ENCODE measurements at regions not wholly inside any gene's neighbourhood (a gene's known extent, or its start where the extent isn't known, plus 50 kb on each side); places are given as distances from the start of the nearest gene placed in this dataset.
A peak's percentile ranks its signal among the peaks of the same experiment; 100 is the strongest.

- no peak for DNase-seq (ENCODE audit: low read depth)
- TF ChIP-seq, protein P1, sequence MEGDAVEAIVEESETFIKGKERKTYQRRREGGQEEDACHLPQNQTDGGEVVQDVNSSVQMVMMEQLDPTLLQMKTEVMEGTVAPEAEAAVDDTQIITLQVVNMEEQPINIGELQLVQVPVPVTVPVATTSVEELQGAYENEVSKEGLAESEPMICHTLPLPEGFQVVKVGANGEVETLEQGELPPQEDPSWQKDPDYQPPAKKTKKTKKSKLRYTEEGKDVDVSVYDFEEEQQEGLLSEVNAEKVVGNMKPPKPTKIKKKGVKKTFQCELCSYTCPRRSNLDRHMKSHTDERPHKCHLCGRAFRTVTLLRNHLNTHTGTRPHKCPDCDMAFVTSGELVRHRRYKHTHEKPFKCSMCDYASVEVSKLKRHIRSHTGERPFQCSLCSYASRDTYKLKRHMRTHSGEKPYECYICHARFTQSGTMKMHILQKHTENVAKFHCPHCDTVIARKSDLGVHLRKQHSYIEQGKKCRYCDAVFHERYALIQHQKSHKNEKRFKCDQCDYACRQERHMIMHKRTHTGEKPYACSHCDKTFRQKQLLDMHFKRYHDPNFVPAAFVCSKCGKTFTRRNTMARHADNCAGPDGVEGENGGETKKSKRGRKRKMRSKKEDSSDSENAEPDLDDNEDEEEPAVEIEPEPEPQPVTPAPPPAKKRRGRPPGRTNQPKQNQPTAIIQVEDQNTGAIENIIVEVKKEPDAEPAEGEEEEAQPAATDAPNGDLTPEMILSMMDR (IDR thresholded peaks at IDR 0.05; ENCODE audit: insufficient read depth, low read length): no peak
- H3K4me3 ChIP-seq (ENCODE audit: low read depth, low read length): no peak overlapping the region
Measured at GRCh38 chr5:163281512-163281911, 155.9 kb upstream of the CCNG1 start.

DNA sequence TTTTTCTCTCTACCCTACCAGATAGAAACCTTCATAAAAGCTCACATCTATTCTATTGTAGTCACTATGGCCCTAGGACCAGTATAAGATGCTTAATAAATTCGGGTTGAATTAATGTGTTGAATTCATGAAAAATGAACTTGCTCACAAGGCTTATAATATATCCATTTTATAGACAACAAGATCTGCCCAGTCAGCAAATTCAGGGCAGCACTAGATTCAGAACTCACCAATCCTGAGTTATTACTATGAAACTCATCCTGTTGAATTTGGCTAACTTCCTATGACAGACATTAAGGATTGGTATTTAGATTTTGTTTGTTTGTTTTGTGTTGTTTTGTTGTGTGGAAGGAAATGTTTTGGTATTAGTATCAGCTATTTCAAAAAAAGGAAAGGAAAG is 143.6 kb upstream of the CCNG1 start:
- TF ChIP-seq, protein P1 (IDR thresholded peaks at IDR 0.05; ENCODE audit: insufficient read depth, low read length): no peak
- no peak overlapping the region for H3K4me3 ChIP-seq (ENCODE audit: low read depth, low read length)
- DNase-seq (ENCODE audit: low read depth): no peak

GRCh38 chr5:163303718-163304117 is 133.7 kb upstream of the CCNG1 start:
- DNase-seq (ENCODE audit: low read depth): no peak
- no peak overlapping the region for H3K4me3 ChIP-seq (ENCODE audit: low read depth, low read length)
- TF ChIP-seq, protein P1 (IDR thresholded peaks at IDR 0.05; ENCODE audit: insufficient read depth, low read length): no peak

GRCh38 chr5:163305655-163306054 is 131.7 kb upstream of the CCNG1 start:
- TF ChIP-seq, protein P1 (IDR thresholded peaks at IDR 0.05; ENCODE audit: insufficient read depth, low read length): no peak
- no peak for DNase-seq (ENCODE audit: low read depth)
- H3K4me3 ChIP-seq (ENCODE audit: low read depth, low read length): no peak overlapping the region

DNA sequence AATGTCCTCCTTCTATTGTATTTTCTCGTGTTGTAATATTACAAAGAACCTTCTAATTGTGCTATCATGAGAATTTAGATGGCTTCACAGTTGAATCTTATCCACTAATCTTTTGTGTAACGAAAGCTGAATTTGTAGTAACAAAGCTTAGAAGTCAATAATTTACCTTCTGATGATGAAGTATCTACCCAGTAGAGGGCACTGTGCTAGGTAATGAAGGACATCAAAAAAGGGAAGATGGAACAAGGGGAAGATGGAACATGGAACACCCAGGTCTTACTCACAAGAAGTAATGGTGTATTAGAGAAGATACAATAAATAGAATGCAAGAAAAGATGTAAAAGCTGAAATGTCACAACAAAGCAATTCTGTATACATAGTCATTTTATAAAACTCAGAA is 131.0 kb upstream of the CCNG1 start:
- peak; percentile 42 for DNase-seq (ENCODE audit: low read depth)
- TF ChIP-seq, protein P1 (IDR thresholded peaks at IDR 0.05; ENCODE audit: insufficient read depth, low read length): peak; percentile 39

GRCh38 chr5:163309914-163310313 is 127.5 kb upstream of the CCNG1 start:
- H3K4me3 ChIP-seq (ENCODE audit: low read depth, low read length): no peak overlapping the region
- no peak for DNase-seq (ENCODE audit: low read depth)
- TF ChIP-seq, protein P1 (IDR thresholded peaks at IDR 0.05; ENCODE audit: insufficient read depth, low read length): no peak

More for the DNA sequence above, 131.0 kb upstream of the CCNG1 start:
- H3K4me3 ChIP-seq (ENCODE audit: low read depth, low read length): no peak overlapping the region

- H3K4me3 ChIP-seq (ENCODE audit: low read depth, low read length): no peak overlapping the region
- DNase-seq (ENCODE audit: low read depth): no peak
- TF ChIP-seq, protein P1 (IDR thresholded peaks at IDR 0.05; ENCODE audit: insufficient read depth, low read length): no peak
Measured at GRCh38 chr5:163310997-163311396, 126.4 kb upstream of the CCNG1 start.
